HepG2 (cell line): ENCODE measurements at regions not wholly inside any gene's neighbourhood (a gene's known extent, or its start where the extent isn't known, plus 50 kb on each side); places are given as distances from the start of the nearest gene placed in this dataset.

Experiments used
- ATAC-seq: fragments of 200-7000 bp; cut with Tn5 transposase; 3 replicates; pipeline ENCODE4 v1.9.1; 2020; ENCODE audit warnings: mild to moderate bottlenecking, moderate library complexity
- BruUV-seq: library from RNA; stranded (reverse); fragments of 400-500 nt; replicated peaks from 2 replicates; lab custom pipeline; 2021; lab: Mats Ljungman, UMichigan
- CTCF ChIA-PET: fragments of 300-600 bp; formaldehyde crosslinking; extraction: SDS; loops from one replicate; lab custom pipeline; 2021; ENCODE audit warnings: low total read pairs, inconsistent platforms, low intra/inter-chr PET ratio; lab: Yijun Ruan, JAX
- POLR2A ChIA-PET: fragments of 350-600 bp; sonication (Branson Sonifier 250); formaldehyde crosslinking; loops from one replicate; lab custom pipeline; 2020; ENCODE audit warnings: antibody characterized with exemption, inconsistent platforms; lab: Yijun Ruan, JAX
- DNase-seq: peaks from one replicate; pipeline ENCODE4 v3.0.0-alpha.2; 2015; ENCODE audit warnings: low spot score
- FAIRE-seq: peaks from 3 replicates; lab custom pipeline; 2011; peaks lifted over from hg19 to GRCh38; lab: Jason Lieb, UNC
- H2AFZ ChIP-seq: one replicate; pipeline ENCODE4 v1.6.1; 2011; ENCODE audit warnings: low read length, inconsistent platforms
- H3K27ac ChIP-seq: fragments of 300-600 bp; 3 replicates; pipeline ENCODE4 v1.8.0; 2011; ENCODE audit warnings: mixed run types, mild to moderate bottlenecking, mixed read lengths, low read length, inconsistent platforms; ENCODE audit not compliant: insufficient read depth; ENCODE audit errors: extremely low read length
- H3K27me3 ChIP-seq, 2 experiments: fragments of 200-600 bp in 1 of 2; 2 replicates in 1 of 2; 3 replicates in 1 of 2; pipeline versions ENCODE4 v1.6.0 to v1.8.0; 2011; ENCODE audit warnings: low read length in 2 of 2, mild to moderate bottlenecking in 2 of 2, moderate library complexity in 2 of 2, inconsistent platforms in 1 of 2; ENCODE audit not compliant: insufficient read depth in 2 of 2, control insufficient read depth in 1 of 2
- H3K36me3 ChIP-seq, 2 experiments: fragments of 200-600 bp in 1 of 2; replicated peaks in 1 of 2; 2 replicates in 1 of 2; 3 replicates in 1 of 2; pipeline versions ENCODE4 v1.5.1 to v1.8.0; 2011; ENCODE audit warnings: low read length in 2 of 2, inconsistent platforms in 1 of 2; ENCODE audit not compliant: insufficient read depth in 2 of 2, control insufficient read depth in 1 of 2
- H3K4me1 ChIP-seq: 2 replicates; pipeline ENCODE4 v1.5.1; 2012; ENCODE audit warnings: low read length, inconsistent platforms; ENCODE audit not compliant: insufficient read depth
- H3K4me2 ChIP-seq: 2 replicates; pipeline ENCODE4 v1.6.0; 2011; ENCODE audit warnings: low read depth, low read length, inconsistent platforms
- H3K4me3 ChIP-seq, 3 experiments: fragments of 200-600 bp in 1 of 3; sonication (generic), shearing (Covaris generic) in 1 of 3; replicated peaks in 1 of 3; 2 replicates each; pipeline ENCODE4 v1.5.1; 2011 to 2016; ENCODE audit warnings: low read length in 3 of 3, inconsistent platforms in 2 of 3, low read depth in 2 of 3, mild to moderate bottlenecking in 2 of 3, control low read depth in 1 of 3, mixed read lengths in 1 of 3; ENCODE audit not compliant: insufficient read depth in 1 of 3
- H3K79me2 ChIP-seq: one replicate; pipeline ENCODE4 v1.6.1; 2011; ENCODE audit warnings: low read length, inconsistent platforms; ENCODE audit not compliant: insufficient read depth
- H3K9ac ChIP-seq: 2 replicates; pipeline ENCODE4 v1.6.0; 2011; ENCODE audit warnings: mild to moderate bottlenecking, low read depth, low read length, inconsistent platforms; ENCODE audit not compliant: insufficient read depth
- H3K9me3 ChIP-seq: 2 replicates; pipeline ENCODE4 v1.5.1; 2012; ENCODE audit warnings: mild to moderate bottlenecking, low read length
- H4K20me1 ChIP-seq: 2 replicates; pipeline ENCODE4 v1.6.0; 2011; ENCODE audit warnings: inconsistent platforms, mild to moderate bottlenecking, low read length, moderate library complexity; ENCODE audit not compliant: insufficient read depth
- CHD4 ChIP-seq: fragments of 200-600 bp; sonication (generic); IDR thresholded peaks from 2 replicates; pipeline ENCODE4 v1.7.0; 2017; ENCODE audit warnings: mild to moderate bottlenecking, low read length, borderline replicate concordance
- ESRRA ChIP-seq: sonication (generic); formaldehyde crosslinking; IDR thresholded peaks from 2 replicates; pipeline ENCODE4 v1.5.1; 2020; ENCODE audit warnings: mild to moderate bottlenecking, low read depth, missing genetic modification reagents
- FOXK1 ChIP-seq: sonication (generic); formaldehyde crosslinking; IDR thresholded peaks from 2 replicates; pipeline ENCODE4 v1.4.0; 2020; ENCODE audit warnings: low read depth, missing genetic modification reagents, borderline replicate concordance
- IRF2 ChIP-seq: IDR thresholded peaks from 2 replicates; pipeline ENCODE4 v1.6.1; 2018; ENCODE audit warnings: missing genetic modification reagents, missing compliant biosample characterization
- ISX ChIP-seq: sonication (generic); formaldehyde crosslinking; conservative IDR thresholded peaks from 2 replicates; pipeline ENCODE4 v1.5.0; 2020; ENCODE audit warnings: missing genetic modification reagents
- ZBTB8A ChIP-seq: sonication (generic); formaldehyde crosslinking; IDR thresholded peaks from 2 replicates; pipeline ENCODE4 v1.4.0; 2020; ENCODE audit warnings: mild to moderate bottlenecking, low read depth, missing genetic modification reagents, borderline replicate concordance
- ZEB1 ChIP-seq: IDR thresholded peaks from 2 replicates; pipeline ENCODE4 v1.6.1; 2012; ENCODE audit warnings: mild to moderate bottlenecking, low read depth, inconsistent platforms; ENCODE audit not compliant: insufficient replicate concordance
- ZNF460 ChIP-seq: sonication (generic); formaldehyde crosslinking; IDR thresholded peaks from 2 replicates; pipeline ENCODE4 v1.5.1; 2020; ENCODE audit warnings: missing genetic modification reagents, mild to moderate bottlenecking, borderline replicate concordance
- ZNF749 ChIP-seq: sonication (generic); formaldehyde crosslinking; IDR thresholded peaks from 2 replicates; pipeline ENCODE4 v1.8.0; 2022; ENCODE audit warnings: mild to moderate bottlenecking, missing genetic modification reagents, moderate library complexity, borderline replicate concordance
- ZSCAN21 ChIP-seq: sonication (generic); formaldehyde crosslinking; IDR thresholded peaks from 2 replicates; pipeline ENCODE4 v1.8.0; 2022; ENCODE audit warnings: mild to moderate bottlenecking, missing genetic modification reagents, moderate library complexity, borderline replicate concordance
- WGBS: methylation state at CpG from one replicate; pipeline ENCODE4 v1.1.6; 2017; ENCODE audit warnings: low lambda C conversion rate; 5-methylcytosine and 5-hydroxymethylcytosine counted together
- in situ Hi-C: cut with HindIII; loops from 2 replicates; pipeline ENCODE4 v1.10.0; 2017; ENCODE audit warnings: low pct_unique_long_range_greater_than_20kb; ENCODE audit not compliant: extremely low pct_ligation_motif_present
- intact Hi-C: fragments of 100-400 bp; cut with micrococcal nuclease; formaldehyde crosslinking; loops from one replicate; pipeline ENCODE4 v1.10.0; 2022; ENCODE audit not compliant: unreplicated experiment
- TF ChIP-seq, protein P1 (sequence below): sonication (generic); formaldehyde crosslinking; IDR thresholded peaks from 2 replicates; pipeline ENCODE4 v1.5.1; 2020; ENCODE audit warnings: mild to moderate bottlenecking, moderate library complexity, missing genetic modification reagents
- TF ChIP-seq, protein P2 (sequence below): sonication (generic); formaldehyde crosslinking; IDR thresholded peaks from 2 replicates; pipeline ENCODE4 v1.8.0; 2022; ENCODE audit warnings: mild to moderate bottlenecking, missing genetic modification reagents, moderate library complexity

DNA sequence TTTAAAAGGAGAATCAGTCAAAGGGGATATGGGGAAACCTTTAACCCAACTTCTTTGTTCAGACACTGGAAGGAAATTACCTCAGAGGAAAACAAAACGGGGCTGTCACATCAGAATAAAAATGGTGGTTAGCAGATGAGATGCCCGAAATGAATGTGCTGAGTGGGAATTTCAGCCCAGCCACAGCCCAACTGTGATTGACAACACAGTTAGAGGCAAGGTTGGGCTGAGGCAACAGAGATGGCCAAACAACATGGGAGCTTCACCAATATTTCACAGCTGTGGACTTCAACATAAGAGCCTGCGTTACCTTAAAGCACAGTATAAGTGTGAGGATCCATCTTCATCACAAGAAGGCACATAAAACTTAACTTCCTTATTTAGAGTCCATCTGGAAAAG lies 133.5 kb upstream of the PTPRZ1 start (continued):
- TF ChIP-seq ZSCAN21 = no peak

DNA sequence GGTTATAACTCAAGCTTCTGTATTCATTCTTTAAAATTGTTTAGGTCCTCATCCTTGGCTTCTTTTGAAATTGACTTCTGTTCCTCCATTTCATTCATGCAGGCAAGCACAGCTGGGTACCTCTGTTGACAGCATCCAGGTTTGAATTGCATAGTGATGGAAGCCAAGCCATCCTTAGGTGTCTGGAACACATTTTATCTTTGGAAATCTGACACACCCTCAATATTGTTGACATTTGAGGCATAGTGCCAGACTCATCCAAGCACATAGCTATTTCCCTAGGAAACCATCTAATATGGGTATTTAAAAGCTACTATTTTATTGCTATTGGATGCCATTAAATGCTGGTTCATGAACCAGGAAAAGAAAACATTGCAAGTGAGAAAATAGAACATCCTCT lies 142.1 kb upstream of the PTPRZ1 start:
- Histone ChIP-seq H3K79me2 (no peaks in the 10 kb centered on the region), H3K4me3 (no peak overlapping the region), H2AFZ (no peak overlapping the region), H4K20me1 (no peaks in the 10 kb centered on the region), H3K9me3 (peaks cover 30% of the 10 kb centered on the region), H3K27ac (no peak overlapping the region), H3K4me1 (no peaks in the 10 kb centered on the region), H3K27me3 (no peaks in the 10 kb centered on the region), H3K9ac (no peak overlapping the region), H3K4me2 (no peak overlapping the region), H3K36me3 (no peaks in the 10 kb centered on the region)
- intact Hi-C loops (no loop called here), in situ Hi-C loops (no loop called here)
- no peak for FAIRE-seq
- no peak for DNase-seq
- TF ChIP-seq ZNF749 (CRISPR knock-in tag) (no peak), ISX (CRISPR knock-in tag) (no peak), ZNF460 (CRISPR knock-in tag) (no peak)
- ChIA-PET POLR2A (no interaction called here), CTCF (no interaction called here)
- BruUV-seq = no TSS peak
- no peak for ATAC-seq

DNA sequence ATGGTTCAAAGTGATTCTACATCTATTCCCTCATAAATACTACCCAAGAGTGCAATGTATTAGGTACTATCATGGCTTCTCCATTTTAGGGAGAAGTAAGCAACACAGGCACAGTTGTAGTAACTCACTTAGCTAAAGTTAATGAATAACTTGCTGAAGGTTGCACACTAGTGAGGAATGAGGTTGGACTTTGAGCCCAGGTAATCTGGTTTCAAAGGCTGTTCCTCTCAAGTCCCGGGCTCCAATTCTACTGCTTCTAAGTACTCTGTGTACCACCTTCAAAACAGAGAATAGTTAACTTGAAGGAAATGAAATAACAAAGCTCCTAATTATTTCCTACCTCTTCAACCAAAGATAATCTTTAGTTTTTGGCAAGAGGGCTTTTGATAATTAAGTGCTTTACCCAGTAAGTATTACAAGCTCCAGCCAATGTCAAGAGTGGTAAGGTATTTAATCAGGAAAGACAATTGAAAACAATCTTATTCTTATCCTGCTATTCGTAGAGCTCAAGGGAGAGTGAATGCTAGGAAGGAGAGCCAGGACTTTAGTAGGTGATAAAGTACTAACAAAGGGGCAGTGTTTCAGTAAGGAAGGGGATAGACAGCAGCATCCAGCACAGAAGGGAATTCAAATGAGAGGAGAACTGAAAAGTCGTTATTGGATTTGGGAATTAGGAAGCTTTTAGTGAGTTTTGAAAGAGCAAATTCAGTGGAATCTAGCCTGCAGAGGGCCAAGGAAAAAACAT lies 158.2 kb upstream of the PTPRZ1 start:
- peak overlapping the region; percentile 2 to 40 (median 24); a peak in 3 of 6 replicates for H3K4me3 ChIP-seq
- H3K9ac ChIP-seq = peak overlapping the region; percentile 21; the same call in 1 of the 2 replicates
- H3K79me2 ChIP-seq = no peaks in the 10 kb centered on the region
- H3K4me1 ChIP-seq = peaks cover 42% of the 10 kb centered on the region
- FAIRE-seq = peak; percentile 66
- DNase-seq = peak; percentile 92
- WGBS = 2% methylated on average over 3 of the region's 3 CpGs
- no peaks in the 10 kb centered on the region for H3K9me3 ChIP-seq
- no TSS peak for BruUV-seq
- POLR2A ChIA-PET = interaction anchor here (0.8 kb wide), 2 partner anchors 18 to 319 kb away, joined by 3 to 4 read pairs; partner anchors contain the start of gene FAM3C
- H3K27ac ChIP-seq = peak overlapping the region; percentile 59
- no peaks in the 10 kb centered on the region for H4K20me1 ChIP-seq
- in situ Hi-C loops (no loop called here), intact Hi-C loops (no loop called here)
- no peaks in the 10 kb centered on the region for H3K36me3 ChIP-seq
- ATAC-seq = peak; percentile 99
- CTCF ChIA-PET = no interaction called here
- no peaks in the 10 kb centered on the region for H3K27me3 ChIP-seq
- peak overlapping the region; percentile 32 for H2AFZ ChIP-seq
- peak overlapping the region; percentile 74 for H3K4me2 ChIP-seq
- peak; percentile 62; the same call in 1 of the 2 replicates for TF ChIP-seq CHD4
- peak; percentile 71 for TF ChIP-seq ZEB1
- TF ChIP-seq IRF2 = 0 out of 2 replicates have a peak, but pooled peaks have one; percentile 18
- TF ChIP-seq, protein P1, sequence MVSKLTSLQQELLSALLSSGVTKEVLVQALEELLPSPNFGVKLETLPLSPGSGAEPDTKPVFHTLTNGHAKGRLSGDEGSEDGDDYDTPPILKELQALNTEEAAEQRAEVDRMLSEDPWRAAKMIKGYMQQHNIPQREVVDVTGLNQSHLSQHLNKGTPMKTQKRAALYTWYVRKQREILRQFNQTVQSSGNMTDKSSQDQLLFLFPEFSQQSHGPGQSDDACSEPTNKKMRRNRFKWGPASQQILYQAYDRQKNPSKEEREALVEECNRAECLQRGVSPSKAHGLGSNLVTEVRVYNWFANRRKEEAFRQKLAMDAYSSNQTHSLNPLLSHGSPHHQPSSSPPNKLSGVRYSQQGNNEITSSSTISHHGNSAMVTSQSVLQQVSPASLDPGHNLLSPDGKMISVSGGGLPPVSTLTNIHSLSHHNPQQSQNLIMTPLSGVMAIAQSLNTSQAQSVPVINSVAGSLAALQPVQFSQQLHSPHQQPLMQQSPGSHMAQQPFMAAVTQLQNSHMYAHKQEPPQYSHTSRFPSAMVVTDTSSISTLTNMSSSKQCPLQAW = peak; percentile 97
- TF ChIP-seq, protein P2, sequence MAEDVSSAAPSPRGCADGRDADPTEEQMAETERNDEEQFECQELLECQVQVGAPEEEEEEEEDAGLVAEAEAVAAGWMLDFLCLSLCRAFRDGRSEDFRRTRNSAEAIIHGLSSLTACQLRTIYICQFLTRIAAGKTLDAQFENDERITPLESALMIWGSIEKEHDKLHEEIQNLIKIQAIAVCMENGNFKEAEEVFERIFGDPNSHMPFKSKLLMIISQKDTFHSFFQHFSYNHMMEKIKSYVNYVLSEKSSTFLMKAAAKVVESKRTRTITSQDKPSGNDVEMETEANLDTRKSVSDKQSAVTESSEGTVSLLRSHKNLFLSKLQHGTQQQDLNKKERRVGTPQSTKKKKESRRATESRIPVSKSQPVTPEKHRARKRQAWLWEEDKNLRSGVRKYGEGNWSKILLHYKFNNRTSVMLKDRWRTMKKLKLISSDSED (CRISPR knock-in tag) = no peak
- peak; percentile 33; the same call in 1 of the 2 replicates for TF ChIP-seq FOXK1 (CRISPR knock-in tag)
- no peak for TF ChIP-seq ZBTB8A (CRISPR knock-in tag)
- TF ChIP-seq ESRRA (CRISPR knock-in tag) = 0 out of 2 replicates have a peak, but pooled peaks have one; percentile 30
